HFF-Myc (cell line): ENCODE measurements at regions not wholly inside any gene's neighbourhood (a gene's known extent, or its start where the extent isn't known, plus 50 kb on each side); places are given as distances from the start of the nearest gene placed in this dataset.
"Not testable (repeated sequence)": the region's sequence is repeated elsewhere in the genome, so short reads cannot be mapped to it uniquely, and the experiment has no call there.

ENCODE experiments used
- DNase-seq: peaks from one replicate; pipeline ENCODE4 v3.0.0-alpha.2; 2011; ENCODE audit warnings: low read depth; ENCODE audit errors: extremely low read depth
- H3K4me3 ChIP-seq: replicated peaks from 2 replicates; pipeline ENCODE4 v1.5.1; 2011; ENCODE audit warnings: low read depth, mild to moderate bottlenecking, control low read depth, low read length
- TF ChIP-seq, protein P1 (sequence below): IDR thresholded peaks from 2 replicates; pipeline ENCODE4 v1.5.1; 2012; ENCODE audit warnings: mild to moderate bottlenecking, low read depth, low read length, control low read depth; ENCODE audit errors: missing control alignments

DNA sequence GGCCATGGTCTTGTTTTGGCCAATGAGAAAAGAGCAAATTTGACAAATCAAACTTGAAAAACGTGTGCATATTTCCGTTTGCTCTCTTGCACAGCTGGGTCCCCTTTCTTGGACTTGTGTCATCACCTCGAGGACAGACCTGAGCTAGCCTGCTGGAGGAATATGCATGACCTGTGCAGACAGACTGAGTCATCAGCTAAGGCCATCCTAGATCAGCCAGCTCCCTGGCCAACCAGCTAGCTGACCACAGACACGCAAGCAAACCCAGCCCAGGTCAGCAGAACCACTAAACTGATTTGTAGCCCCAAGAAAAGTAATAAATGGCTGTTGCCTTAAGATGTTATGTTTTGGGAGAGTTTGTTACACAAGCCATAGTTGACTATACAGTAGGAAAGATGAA, 61.3 kb upstream of the PAX3 start:
- TF ChIP-seq, protein P1, sequence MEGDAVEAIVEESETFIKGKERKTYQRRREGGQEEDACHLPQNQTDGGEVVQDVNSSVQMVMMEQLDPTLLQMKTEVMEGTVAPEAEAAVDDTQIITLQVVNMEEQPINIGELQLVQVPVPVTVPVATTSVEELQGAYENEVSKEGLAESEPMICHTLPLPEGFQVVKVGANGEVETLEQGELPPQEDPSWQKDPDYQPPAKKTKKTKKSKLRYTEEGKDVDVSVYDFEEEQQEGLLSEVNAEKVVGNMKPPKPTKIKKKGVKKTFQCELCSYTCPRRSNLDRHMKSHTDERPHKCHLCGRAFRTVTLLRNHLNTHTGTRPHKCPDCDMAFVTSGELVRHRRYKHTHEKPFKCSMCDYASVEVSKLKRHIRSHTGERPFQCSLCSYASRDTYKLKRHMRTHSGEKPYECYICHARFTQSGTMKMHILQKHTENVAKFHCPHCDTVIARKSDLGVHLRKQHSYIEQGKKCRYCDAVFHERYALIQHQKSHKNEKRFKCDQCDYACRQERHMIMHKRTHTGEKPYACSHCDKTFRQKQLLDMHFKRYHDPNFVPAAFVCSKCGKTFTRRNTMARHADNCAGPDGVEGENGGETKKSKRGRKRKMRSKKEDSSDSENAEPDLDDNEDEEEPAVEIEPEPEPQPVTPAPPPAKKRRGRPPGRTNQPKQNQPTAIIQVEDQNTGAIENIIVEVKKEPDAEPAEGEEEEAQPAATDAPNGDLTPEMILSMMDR = no peak
- DNase-seq = no peak
- no peak overlapping the region for H3K4me3 ChIP-seq

DNA sequence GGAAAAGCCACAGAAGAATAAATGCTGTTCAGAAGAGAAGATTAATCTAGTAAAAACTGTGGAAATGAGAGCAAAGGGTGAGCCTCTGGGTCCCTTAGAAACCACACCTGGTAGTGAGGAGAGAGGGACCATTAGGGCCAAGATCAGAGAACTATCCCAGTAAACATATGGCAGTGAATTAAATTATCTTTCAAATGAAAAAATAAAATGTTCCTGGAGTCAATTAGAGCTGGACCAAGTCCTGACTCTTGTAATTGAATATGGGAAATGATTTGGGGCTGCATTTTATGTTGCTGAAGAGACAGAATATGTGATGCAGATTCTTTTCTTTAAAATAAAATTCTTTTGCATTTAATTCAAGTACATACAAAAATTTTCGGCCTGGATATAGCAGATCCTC, 62.2 kb upstream of the PAX3 start:
- DNase-seq = no peak
- H3K4me3 ChIP-seq = no peak overlapping the region
- TF ChIP-seq, protein P1 = no peak

DNA sequence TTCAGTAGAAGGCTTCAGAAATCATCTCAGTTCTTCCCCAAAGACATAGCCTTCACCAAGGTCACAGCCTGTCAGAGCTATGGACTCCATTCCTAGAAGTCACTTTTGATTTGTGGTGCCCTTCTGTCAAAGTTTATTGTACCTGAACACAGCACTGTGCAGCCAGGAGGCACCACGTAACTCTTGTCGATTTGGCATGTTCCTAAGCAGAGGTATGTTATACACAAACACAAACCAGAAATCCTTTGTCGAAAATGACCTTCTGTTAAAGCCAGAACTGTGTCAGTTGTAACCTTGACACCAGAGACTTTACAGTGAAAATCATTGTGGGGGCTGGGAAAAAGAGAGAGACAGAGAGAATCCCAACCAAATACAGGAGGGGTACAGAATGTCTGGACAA, 62.6 kb upstream of the SGPP2 start:
- TF ChIP-seq, protein P1 = no peak
- no peak overlapping the region for H3K4me3 ChIP-seq
- no peak for DNase-seq

DNA sequence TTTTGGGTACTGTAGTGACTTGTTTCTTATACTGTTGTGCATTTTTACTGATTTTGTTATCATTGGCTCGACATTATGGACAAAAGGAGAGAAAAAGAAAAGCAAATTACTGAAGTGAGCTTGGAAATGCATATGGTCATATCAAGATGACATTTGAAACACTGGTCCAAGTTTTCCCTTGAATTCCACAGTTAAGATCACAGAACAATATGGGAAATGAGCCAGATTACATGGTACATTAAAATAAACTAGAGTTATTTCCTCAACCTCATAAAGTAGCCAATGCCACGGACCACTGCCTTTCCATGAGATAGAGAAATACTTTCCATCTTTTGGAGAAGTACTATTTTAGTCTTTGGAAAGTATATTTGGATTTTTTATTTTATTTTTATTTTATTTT, 62.0 kb upstream of the SGPP2 start:
- H3K4me3 ChIP-seq = no peak overlapping the region
- no peak for DNase-seq
- TF ChIP-seq, protein P1 = no peak

DNA sequence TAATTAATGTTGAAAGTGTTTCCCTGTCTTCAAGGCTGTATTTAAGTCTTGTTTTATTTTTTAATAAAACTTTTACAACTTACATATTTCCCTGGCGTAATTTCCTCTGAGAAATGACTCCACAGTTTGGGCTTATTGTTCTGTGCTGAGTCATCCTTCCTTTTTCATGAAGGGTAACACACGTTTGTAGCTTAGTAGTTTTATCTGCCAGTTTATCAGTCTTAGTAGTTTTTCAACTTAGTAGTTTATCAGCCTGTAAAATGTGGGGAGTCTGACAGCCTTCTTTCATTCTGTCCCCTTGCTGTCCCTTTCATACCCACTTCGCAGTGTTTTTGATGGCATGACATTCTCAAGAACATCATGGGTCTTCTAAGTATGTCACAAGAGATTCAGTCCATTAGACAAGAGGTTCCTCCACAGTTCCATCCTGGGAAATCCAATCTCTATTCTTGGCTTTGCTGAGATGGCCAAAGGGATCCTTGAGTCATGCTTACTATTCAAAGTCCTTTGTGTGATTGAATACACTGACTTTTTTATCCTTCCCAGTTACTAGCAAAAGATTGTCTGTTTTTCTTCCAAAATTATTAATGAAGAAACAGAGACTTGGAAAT, 60.0 kb upstream of the SGPP2 start:
- H3K4me3 ChIP-seq = no peak overlapping the region
- TF ChIP-seq, protein P1 = no peak
- no peak for DNase-seq

DNA sequence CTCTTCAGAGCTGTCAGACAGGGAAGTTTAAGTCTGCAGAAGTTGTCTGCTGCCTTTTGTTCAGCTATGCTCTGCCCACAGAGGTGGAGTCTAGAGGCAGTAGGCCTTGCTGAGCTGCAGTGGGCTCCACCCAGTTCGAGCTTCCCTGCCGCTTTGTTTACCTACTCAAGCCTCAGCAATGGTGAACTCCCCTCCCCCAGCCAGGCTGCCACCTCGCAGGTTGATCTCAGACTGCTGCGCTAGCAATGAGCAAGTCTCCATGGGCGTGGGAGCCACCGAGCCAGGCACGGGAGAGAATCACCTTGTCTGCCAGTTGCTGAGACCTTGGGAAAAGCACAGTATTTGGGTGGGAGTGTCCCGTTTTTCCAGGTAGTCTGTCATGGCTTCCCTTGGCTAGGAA, 56.1 kb upstream of the SGPP2 start:
- not testable (repeated sequence) for H3K4me3 ChIP-seq

DNA sequence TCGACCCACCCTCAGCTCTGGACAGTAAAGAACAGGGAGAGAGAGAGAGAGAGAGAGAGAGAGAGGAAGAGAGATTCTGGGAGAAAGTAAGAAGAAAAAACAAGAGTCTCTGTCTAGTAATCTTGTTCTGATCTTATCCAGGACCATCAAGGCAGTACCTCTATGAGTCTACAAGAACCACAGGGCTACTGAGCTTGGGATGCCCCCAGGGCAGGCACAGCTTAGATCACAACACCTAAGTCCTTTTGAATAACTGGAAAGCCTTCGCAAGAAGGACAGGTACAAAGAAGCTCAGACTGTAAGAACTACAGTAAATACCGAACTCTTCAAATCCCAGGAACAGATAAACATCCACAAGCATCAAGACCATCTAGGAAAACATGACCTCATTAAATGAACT, 51.4 kb upstream of the SGPP2 start:
- DNase-seq = no peak
- TF ChIP-seq, protein P1 = no peak
- H3K4me3 ChIP-seq = no peak overlapping the region

More for the DNA sequence above, 56.1 kb upstream of the SGPP2 start:
- DNase-seq = not testable (repeated sequence)
